Right renal pelvis (tissue), 4 donors: ENCODE measurements at regions not wholly inside any gene's neighbourhood (a gene's known extent, or its start where the extent isn't known, plus 50 kb on each side); places are given as distances from the start of the nearest gene placed in this dataset.

Source experiments
- DNase-seq, 4 donors: peaks; one replicate each; pipeline ENCODE4 v3.0.0-alpha.2; 2013; ENCODE audit warnings: low read depth in 4 of 4, low spot score in 3 of 4, missing footprints in 1 of 4

GRCh38 chr12:24246376-24246775 is 296.9 kb upstream of the SOX5 start:
- no peak for DNase-seq

DNA sequence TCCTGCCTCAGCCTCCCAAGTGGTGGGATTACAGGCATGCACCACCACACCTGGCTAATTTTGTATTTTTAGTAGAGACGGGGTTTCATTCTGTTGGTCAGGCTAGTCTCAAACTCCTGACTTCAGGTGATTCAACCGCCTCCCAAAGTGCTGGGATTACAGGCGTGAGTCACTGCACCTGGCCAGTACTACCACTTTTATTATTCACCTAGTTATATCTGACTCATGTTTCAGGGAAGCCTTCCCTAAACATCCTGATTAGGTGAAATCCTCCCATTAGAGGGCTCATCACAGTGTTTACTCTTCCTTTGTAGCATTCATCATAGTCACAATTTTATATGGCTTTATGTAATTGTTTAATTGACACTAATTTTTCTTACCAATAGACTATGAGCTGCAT is 295.3 kb upstream of the SOX5 start:
- DNase-seq: no peak

DNA sequence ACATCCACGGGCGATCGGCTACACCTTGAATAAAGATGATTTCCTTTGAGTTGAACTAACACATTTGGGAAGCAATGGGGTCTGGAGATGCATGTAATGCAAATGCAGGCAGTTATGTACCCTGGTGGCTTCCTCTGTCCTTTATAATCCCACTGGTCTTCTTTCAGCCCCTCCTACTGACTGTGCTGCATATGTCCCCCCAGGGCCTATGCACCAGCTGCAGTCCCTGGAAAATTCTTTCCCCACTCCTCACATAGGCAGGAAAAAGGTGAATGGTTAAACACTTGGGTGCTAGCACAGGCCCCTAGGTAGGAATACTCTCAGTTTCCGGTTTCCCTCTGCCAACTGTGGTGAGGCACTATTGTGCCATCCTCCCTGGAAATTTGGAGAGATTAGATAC is 294.8 kb upstream of the SOX5 start:
- no peak for DNase-seq

DNA sequence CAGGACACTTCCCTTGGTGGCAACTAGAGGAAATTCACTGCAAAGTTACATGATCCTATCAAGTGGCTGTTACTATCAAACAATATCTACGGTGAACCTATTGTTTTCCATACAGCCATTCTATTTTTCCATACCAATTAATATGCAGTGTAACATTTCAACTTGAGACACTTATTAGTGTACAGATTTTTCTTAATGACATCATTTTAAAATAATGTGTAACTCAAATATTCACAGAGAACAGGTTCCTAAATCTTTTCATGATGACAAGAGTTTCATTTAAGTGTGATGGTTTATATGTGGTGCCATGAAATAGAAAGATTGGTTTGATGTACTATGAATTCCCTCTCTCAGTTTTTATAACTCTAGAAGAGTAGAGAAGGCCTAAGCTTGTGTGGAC is 291.2 kb upstream of the SOX5 start:
- no peak for DNase-seq

- no peak for DNase-seq
These were observed 284.2 kb upstream of the SOX5 start for GRCh38 chr12:24233519-24234246.

DNA sequence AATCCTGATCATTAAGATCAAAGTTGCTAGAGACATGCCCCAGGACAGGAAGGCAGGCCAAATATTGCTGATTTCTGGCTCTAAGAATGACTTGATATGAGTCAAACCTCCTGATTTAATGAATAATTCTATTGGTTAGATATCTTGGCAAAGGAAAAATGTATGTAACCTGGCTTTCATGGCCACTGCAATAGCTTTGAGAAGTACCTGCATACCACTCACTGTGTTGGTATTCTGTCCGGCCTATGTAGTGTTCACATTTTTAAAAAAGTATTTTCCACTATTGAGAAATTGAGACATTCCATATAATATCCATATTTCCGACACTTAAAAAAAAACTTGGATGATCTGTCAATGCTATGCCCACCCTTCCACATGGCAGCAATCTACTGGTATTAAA is 283.1 kb upstream of the SOX5 start:
- no peak for DNase-seq

DNA sequence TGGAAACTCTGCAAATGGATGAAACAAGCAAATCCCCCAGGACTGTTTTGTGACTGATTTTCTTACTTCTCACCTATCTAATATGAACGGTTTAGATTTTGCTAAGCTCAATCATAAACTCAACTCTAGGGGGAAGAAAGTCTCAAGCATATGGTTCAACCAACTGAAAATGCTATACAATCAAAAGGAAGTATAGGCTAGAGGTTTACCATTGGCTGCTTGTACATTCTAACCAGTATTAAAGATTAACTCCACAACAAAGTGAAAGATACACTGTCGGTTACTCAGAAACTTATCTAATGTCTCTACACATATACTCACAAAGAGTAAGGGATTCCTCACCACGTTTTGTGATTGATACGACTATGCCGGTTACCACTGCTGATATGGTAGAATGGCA is 281.8 kb upstream of the SOX5 start:
- DNase-seq: no peak

GRCh38 chr12:24230061-24230701 is 280.7 kb upstream of the SOX5 start:
- no peak for DNase-seq

GRCh38 chr12:24229031-24229700 is 279.7 kb upstream of the SOX5 start:
- no peak for DNase-seq

DNA sequence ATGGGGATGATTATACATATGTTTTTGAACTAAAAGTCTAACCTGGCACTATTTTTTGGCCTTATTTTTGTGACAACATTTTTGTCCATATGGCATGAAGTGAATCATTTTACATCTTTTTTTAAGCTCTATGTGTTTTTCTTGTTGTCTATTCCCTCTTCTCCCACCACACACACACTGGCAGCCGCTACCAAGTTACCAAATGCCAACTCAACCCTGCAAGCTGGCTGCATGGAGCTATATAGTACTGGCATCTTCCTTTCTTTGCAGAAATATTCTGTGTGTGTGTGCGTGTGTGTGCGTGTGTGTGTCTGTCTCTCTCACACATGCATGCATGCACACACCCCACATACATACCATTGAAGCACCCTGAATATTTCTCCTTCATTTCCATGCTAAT is 278.9 kb upstream of the SOX5 start:
- no peak for DNase-seq

DNA sequence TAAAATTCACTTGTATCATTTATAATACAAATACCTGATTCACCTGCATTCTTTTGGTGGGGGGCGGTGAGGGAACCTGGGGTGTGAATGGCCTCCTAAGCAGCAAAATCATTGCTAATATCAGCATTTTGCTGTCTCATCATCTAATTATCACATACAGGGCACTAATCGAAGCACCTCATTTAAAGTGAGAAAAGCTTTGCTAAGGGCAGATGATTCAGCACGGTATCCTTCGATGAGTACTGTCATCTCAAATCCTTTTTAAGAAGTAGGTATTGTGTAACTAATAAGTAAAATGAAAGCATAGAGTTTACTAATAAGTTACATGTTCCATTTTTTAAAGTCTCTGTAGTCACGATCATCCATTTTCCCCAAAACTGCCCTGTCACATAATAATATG is 278.1 kb upstream of the SOX5 start:
- DNase-seq: no peak

- DNase-seq: no peak
These were observed 277.4 kb upstream of the SOX5 start for GRCh38 chr12:24226745-24227350.

DNA sequence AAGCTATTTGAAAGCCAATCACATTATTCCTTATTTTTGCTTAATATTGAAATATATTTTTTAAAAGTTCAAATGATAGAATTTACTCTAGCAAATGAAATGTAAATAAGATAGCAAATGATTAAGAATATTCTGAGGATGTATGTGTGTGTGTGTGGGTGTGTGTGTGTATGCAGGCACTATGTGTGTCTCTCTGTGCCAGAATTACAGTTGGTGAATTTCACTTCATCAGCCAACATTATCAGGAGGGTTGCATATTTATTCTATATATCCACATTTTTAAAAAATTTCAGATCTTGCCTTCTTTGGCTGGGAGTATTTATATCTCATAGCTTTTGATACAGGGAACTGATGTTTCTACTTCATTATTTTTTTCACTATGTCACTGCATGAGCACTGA is 274.9 kb upstream of the SOX5 start:
- DNase-seq: no peak

DNA sequence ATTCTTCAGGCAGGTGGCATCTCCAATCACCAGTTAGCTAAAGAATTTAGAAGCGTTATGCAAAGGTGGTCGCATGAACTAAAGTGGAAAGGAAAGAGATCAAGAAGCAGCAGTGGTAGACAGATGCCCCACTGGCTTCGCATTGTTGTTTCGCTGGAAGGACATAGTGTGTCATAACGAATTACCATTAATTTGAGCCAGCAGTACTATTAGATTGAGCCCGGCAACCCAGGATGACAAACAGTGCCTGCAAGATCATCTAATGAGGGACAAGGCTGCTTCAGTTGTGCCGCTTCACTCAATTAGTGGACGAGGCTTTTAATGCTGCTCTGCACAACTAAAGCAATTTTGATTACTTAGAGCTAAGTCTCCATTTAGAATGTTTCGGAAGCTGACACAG is 274.5 kb upstream of the SOX5 start:
- DNase-seq: no peak

DNA sequence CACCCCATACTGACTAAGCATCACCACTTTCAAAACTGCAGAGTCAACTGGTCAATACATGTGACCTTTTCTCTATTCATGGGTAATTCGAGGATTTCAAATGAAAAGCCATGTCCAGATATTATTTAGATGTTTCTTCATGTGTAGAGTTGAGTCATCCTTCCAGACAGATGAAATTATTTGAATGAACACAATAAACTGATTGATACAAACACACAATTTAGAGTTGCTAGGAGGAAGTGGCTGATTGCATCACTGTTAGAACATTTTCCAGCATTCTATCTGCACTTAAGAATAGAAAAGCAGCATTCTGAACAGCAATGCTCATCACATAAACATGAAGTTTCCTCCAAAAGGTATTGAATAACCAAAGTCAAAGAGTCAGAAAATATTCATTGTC is 273.5 kb upstream of the SOX5 start:
- DNase-seq: no peak

DNA sequence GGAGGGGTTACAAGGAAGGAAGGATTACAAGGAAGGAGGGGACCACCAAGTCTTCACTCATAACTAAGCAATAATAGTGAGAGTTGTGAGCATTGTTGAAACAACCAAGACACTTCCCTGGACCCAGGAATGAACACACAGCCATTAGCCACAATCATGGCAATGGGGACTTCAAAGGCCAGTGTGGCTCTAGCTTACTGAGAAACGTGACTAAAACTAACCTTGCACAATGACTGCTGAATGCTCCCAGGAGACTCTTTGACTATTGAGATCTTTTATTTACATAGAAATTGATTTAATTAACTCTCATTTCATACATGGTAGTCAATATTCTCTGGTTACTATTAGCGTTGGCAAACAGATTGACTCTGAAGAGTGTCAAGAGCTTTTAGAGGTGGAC is 263.0 kb upstream of the SOX5 start:
- no peak for DNase-seq

DNA sequence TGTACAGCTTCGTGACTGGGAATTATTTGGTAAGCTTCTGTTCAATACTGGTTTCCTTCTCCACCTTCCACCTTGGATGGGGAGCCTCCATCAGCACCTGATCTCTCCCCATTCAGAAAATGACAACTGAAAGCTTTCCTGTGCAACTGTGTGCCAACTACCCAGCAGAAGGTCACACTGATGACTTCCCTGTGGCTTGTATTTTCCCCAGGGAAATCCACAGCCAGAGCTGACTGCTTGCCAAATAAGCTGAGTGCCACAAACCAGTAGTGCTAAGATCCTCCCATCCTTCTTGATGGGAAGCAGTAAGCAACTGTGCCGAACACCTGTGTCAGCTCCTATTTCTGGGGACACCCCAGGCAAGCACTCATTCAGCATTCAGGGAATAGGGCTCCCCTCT is 257.2 kb upstream of the SOX5 start:
- DNase-seq: no peak

GRCh38 chr12:24201258-24201970 is 251.9 kb upstream of the SOX5 start:
- no peak for DNase-seq

- DNase-seq: no peak
These were observed 250.5 kb upstream of the SOX5 start for GRCh38 chr12:24200010-24200409.

DNA sequence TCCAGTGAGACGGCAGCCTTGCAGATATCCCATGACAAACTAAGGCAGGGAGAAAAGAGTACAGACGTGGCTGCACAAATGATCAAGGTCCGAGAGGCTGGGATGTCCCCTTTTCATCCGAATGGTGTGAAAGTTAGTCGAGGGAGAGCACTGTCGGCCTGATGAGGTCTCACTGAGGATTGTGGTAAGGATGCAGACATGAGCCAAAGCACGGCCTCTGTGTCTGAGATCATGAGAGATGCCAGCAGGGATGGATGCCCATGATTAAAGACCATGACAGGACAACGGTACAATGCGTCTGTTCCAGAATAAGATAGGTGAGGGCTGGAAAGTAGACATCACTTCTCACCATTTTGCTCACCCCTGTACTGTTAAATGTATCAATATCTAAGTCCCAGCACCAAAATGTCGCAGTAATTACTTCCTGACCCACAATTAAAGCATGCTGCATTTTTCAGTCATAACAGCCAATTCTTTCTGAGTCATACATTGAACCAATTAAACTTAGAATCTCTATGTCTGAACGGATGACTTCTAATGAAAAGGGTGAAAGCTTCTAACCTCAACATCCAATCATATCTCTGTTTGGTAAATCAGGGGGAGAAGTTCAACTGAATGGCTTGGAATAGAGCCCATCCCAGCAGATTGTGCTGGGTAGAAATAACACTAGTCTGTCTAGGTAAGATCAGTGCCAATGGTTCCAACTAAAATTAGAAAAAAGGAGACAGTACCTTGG is 249.6 kb upstream of the SOX5 start:
- no peak for DNase-seq
